PC-9 (cell line): ENCODE measurements at regions not wholly inside any gene's neighbourhood (a gene's known extent, or its start where the extent isn't known, plus 50 kb on each side); places are given as distances from the start of the nearest gene placed in this dataset.

Experiments used
- EZH2 ChIP-seq: fragments of 200-600 bp; sonication (generic); IDR thresholded peaks from 2 replicates; pipeline ENCODE4 v1.8.0; 2017; ENCODE audit warnings: antibody characterized with exemption, low read depth
- TF ChIP-seq, protein P1 (sequence below): fragments of 200-600 bp; sonication (generic); conservative IDR thresholded peaks from 2 replicates; pipeline ENCODE4 v1.6.1; 2017; ENCODE audit warnings: mixed run types, antibody characterized with exemption, mild to moderate bottlenecking, moderate library complexity

GRCh38 chr21:35896060-35896459 is 164.3 kb downstream of the SETD4 start:
- TF ChIP-seq, protein P1, sequence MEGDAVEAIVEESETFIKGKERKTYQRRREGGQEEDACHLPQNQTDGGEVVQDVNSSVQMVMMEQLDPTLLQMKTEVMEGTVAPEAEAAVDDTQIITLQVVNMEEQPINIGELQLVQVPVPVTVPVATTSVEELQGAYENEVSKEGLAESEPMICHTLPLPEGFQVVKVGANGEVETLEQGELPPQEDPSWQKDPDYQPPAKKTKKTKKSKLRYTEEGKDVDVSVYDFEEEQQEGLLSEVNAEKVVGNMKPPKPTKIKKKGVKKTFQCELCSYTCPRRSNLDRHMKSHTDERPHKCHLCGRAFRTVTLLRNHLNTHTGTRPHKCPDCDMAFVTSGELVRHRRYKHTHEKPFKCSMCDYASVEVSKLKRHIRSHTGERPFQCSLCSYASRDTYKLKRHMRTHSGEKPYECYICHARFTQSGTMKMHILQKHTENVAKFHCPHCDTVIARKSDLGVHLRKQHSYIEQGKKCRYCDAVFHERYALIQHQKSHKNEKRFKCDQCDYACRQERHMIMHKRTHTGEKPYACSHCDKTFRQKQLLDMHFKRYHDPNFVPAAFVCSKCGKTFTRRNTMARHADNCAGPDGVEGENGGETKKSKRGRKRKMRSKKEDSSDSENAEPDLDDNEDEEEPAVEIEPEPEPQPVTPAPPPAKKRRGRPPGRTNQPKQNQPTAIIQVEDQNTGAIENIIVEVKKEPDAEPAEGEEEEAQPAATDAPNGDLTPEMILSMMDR = no peak
- no peak for TF ChIP-seq EZH2
